ENCODE measurements at regions not wholly inside any gene's neighbourhood (a gene's known extent, or its start where the extent isn't known, plus 50 kb on each side); places are given as distances from the start of the nearest gene placed in this dataset.
"Not testable (repeated sequence)": the region's sequence is repeated elsewhere in the genome, so short reads cannot be mapped to it uniquely, and the experiment has no call there.

GRCh38 chr21:5231261-5231660 is 5290.1 kb upstream of the TPTE start:
- TF ChIP-seq KDM5A (IDR thresholded peaks at IDR 0.05; ENCODE audit: low read length); MAX (IDR thresholded peaks at IDR 0.05); CTCF (IDR thresholded peaks at IDR 0.05; ENCODE audit: control extremely low read depth in 1 of 3, insufficient read depth in 1 of 3, low read depth in 1 of 3, low read length in 3 of 3); ATF2 (IDR thresholded peaks at IDR 0.05; ENCODE audit: low read length); RAD21 (IDR thresholded peaks at IDR 0.05 in 1 of 2, conservative IDR thresholded peaks at IDR 0.05 in 1 of 2; ENCODE audit: low read depth in 2 of 2, low read length in 2 of 2); CBX5 (IDR thresholded peaks at IDR 0.05; ENCODE audit: low read depth, low read length); KDM1A (IDR thresholded peaks at IDR 0.05; ENCODE audit: borderline replicate concordance, low read length): not testable (repeated sequence)

All from H1 (cell line).